ENCODE measurements at regions not wholly inside any gene's neighbourhood (a gene's known extent, or its start where the extent isn't known, plus 50 kb on each side); places are given as distances from the start of the nearest gene placed in this dataset.

GRCh38 chr4:65265526-65265925, 404.8 kb downstream of the EPHA5 start:
- Histone ChIP-seq H3K4me1 (ENCODE audit: control insufficient read depth in 1 of 2, extremely low read depth in 1 of 2, insufficient read depth in 2 of 2, low read length in 2 of 2) (no peaks in the 10 kb centered on the region), H3K9me3 (no peaks in the 10 kb centered on the region), H3K36me3 (ENCODE audit: control insufficient read depth in 2 of 2, extremely low read depth in 1 of 2, insufficient read depth in 1 of 2, low read length in 1 of 2) (no peaks in the 10 kb centered on the region), H3K27me3 (replicated peaks in 1 of 2; ENCODE audit: control insufficient read depth in 2 of 2, extremely low read depth in 1 of 2, insufficient read depth in 2 of 2, low read length in 1 of 2) (no peaks in the 10 kb centered on the region), H3K4me3 (ENCODE audit: control insufficient read depth in 1 of 2, extremely low read depth in 1 of 2, low read length in 1 of 2) (no peak overlapping the region), H3K27ac (ENCODE audit: low read length) (no peak overlapping the region)
- Mint-ChIP-seq H3K9me3 (peaks cover 3 to 24% (median 7%) of the 10 kb centered on the region in 3 donors), H3K4me1 (no peaks in the 10 kb centered on the region), H3K4me3 (no peak overlapping the region), H3K27me3 (no peaks in the 10 kb centered on the region), H3K27ac (no peak overlapping the region), H3K36me3 (no peaks in the 10 kb centered on the region)
- ChIA-PET POLR2A (no interaction called here), CTCF (no interaction called here)
- no peak for ATAC-seq (replicated peaks in 1 of 4)
- DNase-seq = no peak

- H3K27ac ChIP-seq (ENCODE audit: low read length) = no peak overlapping the region
- Mint-ChIP-seq H3K4me3 (no peak overlapping the region), H3K27me3 (no peaks in the 10 kb centered on the region), H3K36me3 (no peaks in the 10 kb centered on the region), H3K4me1 (no peaks in the 10 kb centered on the region), H3K27ac (no peak overlapping the region), H3K9me3 (peaks cover 0 to 4% (median 0%) of the 10 kb centered on the region in 3 donors)
- no peaks in the 10 kb centered on the region for H3K9me3 ChIP-seq
- no peak overlapping the region for H3K4me3 ChIP-seq (ENCODE audit: control insufficient read depth in 1 of 2, extremely low read depth in 1 of 2, low read length in 1 of 2)
- no peaks in the 10 kb centered on the region for H3K4me1 ChIP-seq (ENCODE audit: control insufficient read depth in 1 of 2, extremely low read depth in 1 of 2, insufficient read depth in 2 of 2, low read length in 2 of 2)
- POLR2A ChIA-PET = no interaction called here
- no CpG with 5 or more reads among the region's 3 CpGs for WGBS (ENCODE audit: insufficient coverage)
- H3K27me3 ChIP-seq (replicated peaks in 1 of 2; ENCODE audit: control insufficient read depth in 2 of 2, extremely low read depth in 1 of 2, insufficient read depth in 2 of 2, low read length in 1 of 2) = no peaks in the 10 kb centered on the region
- CTCF ChIA-PET = no interaction called here
- no peak for ATAC-seq (replicated peaks in 1 of 4)
- DNase-seq = no peak
- no peaks in the 10 kb centered on the region for H3K36me3 ChIP-seq (ENCODE audit: control insufficient read depth in 2 of 2, extremely low read depth in 1 of 2, insufficient read depth in 1 of 2, low read length in 1 of 2)
Measured at GRCh38 chr4:65259296-65259695, 411.0 kb downstream of the EPHA5 start.

- Mint-ChIP-seq H3K9me3 (peaks cover 0 to 4% (median 3%) of the 10 kb centered on the region in 3 donors), H3K4me3 (no peak overlapping the region), H3K36me3 (no peaks in the 10 kb centered on the region), H3K27me3 (no peaks in the 10 kb centered on the region), H3K27ac (no peak overlapping the region), H3K4me1 (no peaks in the 10 kb centered on the region)
- WGBS (ENCODE audit: insufficient coverage) = no CpG with 5 or more reads among the region's 2 CpGs
- Histone ChIP-seq H3K27ac (ENCODE audit: low read length) (no peak overlapping the region), H3K4me3 (ENCODE audit: control insufficient read depth in 1 of 2, extremely low read depth in 1 of 2, low read length in 1 of 2) (no peak overlapping the region), H3K4me1 (ENCODE audit: control insufficient read depth in 1 of 2, extremely low read depth in 1 of 2, insufficient read depth in 2 of 2, low read length in 2 of 2) (no peaks in the 10 kb centered on the region), H3K9me3 (no peaks in the 10 kb centered on the region), H3K27me3 (replicated peaks in 1 of 2; ENCODE audit: control insufficient read depth in 2 of 2, extremely low read depth in 1 of 2, insufficient read depth in 2 of 2, low read length in 1 of 2) (no peaks in the 10 kb centered on the region), H3K36me3 (ENCODE audit: control insufficient read depth in 2 of 2, extremely low read depth in 1 of 2, insufficient read depth in 1 of 2, low read length in 1 of 2) (no peaks in the 10 kb centered on the region)
- CTCF ChIA-PET = no interaction called here
- no peak for ATAC-seq (replicated peaks in 1 of 4)
- DNase-seq = no peak
- POLR2A ChIA-PET = no interaction called here
Measured at GRCh38 chr4:65250916-65251315, 419.4 kb downstream of the EPHA5 start.

- Mint-ChIP-seq H3K9me3 (peaks cover 2 to 6% (median 5%) of the 10 kb centered on the region in 3 donors), H3K36me3 (no peaks in the 10 kb centered on the region), H3K27me3 (no peaks in the 10 kb centered on the region), H3K4me1 (no peaks in the 10 kb centered on the region), H3K27ac (no peak overlapping the region), H3K4me3 (no peak overlapping the region)
- ChIA-PET CTCF (no interaction called here), POLR2A (no interaction called here)
- DNase-seq = no peak
- Histone ChIP-seq H3K4me3 (ENCODE audit: control insufficient read depth in 1 of 2, extremely low read depth in 1 of 2, low read length in 1 of 2) (no peak overlapping the region), H3K27ac (ENCODE audit: low read length) (no peak overlapping the region), H3K4me1 (ENCODE audit: control insufficient read depth in 1 of 2, extremely low read depth in 1 of 2, insufficient read depth in 2 of 2, low read length in 2 of 2) (no peaks in the 10 kb centered on the region), H3K9me3 (no peaks in the 10 kb centered on the region), H3K36me3 (ENCODE audit: control insufficient read depth in 2 of 2, extremely low read depth in 1 of 2, insufficient read depth in 1 of 2, low read length in 1 of 2) (no peaks in the 10 kb centered on the region), H3K27me3 (replicated peaks in 1 of 2; ENCODE audit: control insufficient read depth in 2 of 2, extremely low read depth in 1 of 2, insufficient read depth in 2 of 2, low read length in 1 of 2) (no peaks in the 10 kb centered on the region)
- no peak for ATAC-seq (replicated peaks in 1 of 4)
Measured at GRCh38 chr4:65249111-65249510, 421.2 kb downstream of the EPHA5 start.

- no peak overlapping the region for H3K27ac Mint-ChIP-seq
- H3K27me3 Mint-ChIP-seq = no peaks in the 10 kb centered on the region
- CTCF ChIA-PET = no interaction called here
- DNase-seq (no peak), ATAC-seq (replicated peaks in 1 of 4) (no peak)
- no peaks in the 10 kb centered on the region for H3K36me3 Mint-ChIP-seq
- H3K27ac ChIP-seq (ENCODE audit: low read length) = no peak overlapping the region
- H3K36me3 ChIP-seq (ENCODE audit: control insufficient read depth in 2 of 2, extremely low read depth in 1 of 2, insufficient read depth in 1 of 2, low read length in 1 of 2) = no peaks in the 10 kb centered on the region
- no peaks in the 10 kb centered on the region for H3K4me1 ChIP-seq (ENCODE audit: control insufficient read depth in 1 of 2, extremely low read depth in 1 of 2, insufficient read depth in 2 of 2, low read length in 2 of 2)
- H3K27me3 ChIP-seq (replicated peaks in 1 of 2; ENCODE audit: control insufficient read depth in 2 of 2, extremely low read depth in 1 of 2, insufficient read depth in 2 of 2, low read length in 1 of 2) = no peaks in the 10 kb centered on the region
- H3K4me3 ChIP-seq (ENCODE audit: control insufficient read depth in 1 of 2, extremely low read depth in 1 of 2, low read length in 1 of 2) = no peak overlapping the region
- 87% methylated on average over 15 of the region's 16 CpGs for WGBS (ENCODE audit: insufficient coverage)
- no peaks in the 10 kb centered on the region for H3K9me3 ChIP-seq
- POLR2A ChIA-PET = no interaction called here
- H3K4me1 Mint-ChIP-seq = no peaks in the 10 kb centered on the region
- peaks cover 4 to 13% (median 13%) of the 10 kb centered on the region in 3 donors for H3K9me3 Mint-ChIP-seq
- no peak overlapping the region for H3K4me3 Mint-ChIP-seq
Measured at GRCh38 chr4:65242156-65242846, 428.0 kb downstream of the EPHA5 start.

- Mint-ChIP-seq H3K27me3 (no peaks in the 10 kb centered on the region), H3K9me3 (peaks cover 4 to 16% (median 13%) of the 10 kb centered on the region in 3 donors), H3K36me3 (no peaks in the 10 kb centered on the region), H3K4me1 (no peaks in the 10 kb centered on the region), H3K27ac (no peak overlapping the region), H3K4me3 (no peak overlapping the region)
- H3K4me3 ChIP-seq (ENCODE audit: control insufficient read depth in 1 of 2, extremely low read depth in 1 of 2, low read length in 1 of 2) = no peak overlapping the region
- H3K27me3 ChIP-seq (replicated peaks in 1 of 2; ENCODE audit: control insufficient read depth in 2 of 2, extremely low read depth in 1 of 2, insufficient read depth in 2 of 2, low read length in 1 of 2) = no peaks in the 10 kb centered on the region
- H3K36me3 ChIP-seq (ENCODE audit: control insufficient read depth in 2 of 2, extremely low read depth in 1 of 2, insufficient read depth in 1 of 2, low read length in 1 of 2) = no peaks in the 10 kb centered on the region
- DNase-seq (no peak), ATAC-seq (replicated peaks in 1 of 4) (no peak)
- H3K4me1 ChIP-seq (ENCODE audit: control insufficient read depth in 1 of 2, extremely low read depth in 1 of 2, insufficient read depth in 2 of 2, low read length in 2 of 2) = no peaks in the 10 kb centered on the region
- no peaks in the 10 kb centered on the region for H3K9me3 ChIP-seq
- no peak overlapping the region for H3K27ac ChIP-seq (ENCODE audit: low read length)
- WGBS (ENCODE audit: insufficient coverage) = 84% methylated on average over 23 of the region's 26 CpGs
- ChIA-PET CTCF (no interaction called here), POLR2A (no interaction called here)
Measured at GRCh38 chr4:65241257-65241997, 428.9 kb downstream of the EPHA5 start.
